Liver (tissue), 3 donors: ENCODE measurements at regions not wholly inside any gene's neighbourhood (a gene's known extent, or its start where the extent isn't known, plus 50 kb on each side); places are given as distances from the start of the nearest gene placed in this dataset.

Experiments
- ATF3 ChIP-seq: IDR thresholded peaks from 2 replicates; pipeline ENCODE4 v1.6.1; 2016; ENCODE audit warnings: antibody characterized with exemption
- CTCF ChIP-seq: fragments of 150-350 bp; IDR thresholded peaks from 2 replicates; pipeline ENCODE4 v1.5.1; 2017; ENCODE audit warnings: improper control_type of control experiment, low read depth, low read length; ENCODE audit not compliant: missing input control
- EGR1 ChIP-seq, 2 donors: IDR thresholded peaks; 2 replicates each; pipeline ENCODE4 v1.6.1; 2016 to 2018; ENCODE audit warnings: antibody characterized with exemption in 2 of 2, low read depth in 2 of 2
- FOXA1 ChIP-seq: IDR thresholded peaks from 2 replicates; pipeline ENCODE4 v1.6.1; 2016; ENCODE audit warnings: antibody characterized with exemption
- GABPA ChIP-seq, 2 donors: IDR thresholded peaks in 1 of 2; conservative IDR thresholded peaks in 1 of 2; 2 replicates each; pipeline ENCODE4 v1.6.1; 2016; ENCODE audit warnings: antibody characterized with exemption in 2 of 2, mild to moderate bottlenecking in 1 of 2, moderate library complexity in 1 of 2
- JUND ChIP-seq, 2 donors: IDR thresholded peaks; 2 replicates each; pipeline ENCODE4 v1.6.1; 2016; ENCODE audit warnings: antibody characterized with exemption in 2 of 2
- MAX ChIP-seq: IDR thresholded peaks from 2 replicates; pipeline ENCODE4 v1.6.1; 2016; ENCODE audit warnings: antibody characterized with exemption
- RAD21 ChIP-seq, 2 donors: IDR thresholded peaks; 2 replicates each; pipeline ENCODE4 v1.6.1; 2016; ENCODE audit warnings: antibody characterized with exemption in 2 of 2, mild to moderate bottlenecking in 2 of 2
- TF ChIP-seq, protein P1 (sequence below): IDR thresholded peaks from 2 replicates; pipeline ENCODE4 v1.6.1; 2016; ENCODE audit warnings: antibody characterized with exemption
- TF ChIP-seq, protein P2 (sequence below): IDR thresholded peaks from 2 replicates; pipeline ENCODE4 v1.6.1; 2016; ENCODE audit warnings: antibody characterized with exemption, mild to moderate bottlenecking
- donor health status: healthy.
- donor health status: healthy.

- TF ChIP-seq CTCF: no peak
- TF ChIP-seq GABPA (IDR thresholded peaks at IDR 0.05 in 1 of 2, conservative IDR thresholded peaks at IDR 0.05 in 1 of 2): no peak
- TF ChIP-seq, protein P1, sequence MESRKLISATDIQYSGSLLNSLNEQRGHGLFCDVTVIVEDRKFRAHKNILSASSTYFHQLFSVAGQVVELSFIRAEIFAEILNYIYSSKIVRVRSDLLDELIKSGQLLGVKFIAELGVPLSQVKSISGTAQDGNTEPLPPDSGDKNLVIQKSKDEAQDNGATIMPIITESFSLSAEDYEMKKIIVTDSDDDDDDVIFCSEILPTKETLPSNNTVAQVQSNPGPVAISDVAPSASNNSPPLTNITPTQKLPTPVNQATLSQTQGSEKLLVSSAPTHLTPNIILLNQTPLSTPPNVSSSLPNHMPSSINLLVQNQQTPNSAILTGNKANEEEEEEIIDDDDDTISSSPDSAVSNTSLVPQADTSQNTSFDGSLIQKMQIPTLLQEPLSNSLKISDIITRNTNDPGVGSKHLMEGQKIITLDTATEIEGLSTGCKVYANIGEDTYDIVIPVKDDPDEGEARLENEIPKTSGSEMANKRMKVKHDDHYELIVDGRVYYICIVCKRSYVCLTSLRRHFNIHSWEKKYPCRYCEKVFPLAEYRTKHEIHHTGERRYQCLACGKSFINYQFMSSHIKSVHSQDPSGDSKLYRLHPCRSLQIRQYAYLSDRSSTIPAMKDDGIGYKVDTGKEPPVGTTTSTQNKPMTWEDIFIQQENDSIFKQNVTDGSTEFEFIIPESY: no peak
- no peak for TF ChIP-seq EGR1 (IDR thresholded peaks at IDR 0.05; ENCODE audit: low read depth in 2 of 2)
- no peak for TF ChIP-seq JUND (IDR thresholded peaks at IDR 0.05)
- no peak for TF ChIP-seq FOXA1
- TF ChIP-seq MAX: no peak
- TF ChIP-seq, protein P2, sequence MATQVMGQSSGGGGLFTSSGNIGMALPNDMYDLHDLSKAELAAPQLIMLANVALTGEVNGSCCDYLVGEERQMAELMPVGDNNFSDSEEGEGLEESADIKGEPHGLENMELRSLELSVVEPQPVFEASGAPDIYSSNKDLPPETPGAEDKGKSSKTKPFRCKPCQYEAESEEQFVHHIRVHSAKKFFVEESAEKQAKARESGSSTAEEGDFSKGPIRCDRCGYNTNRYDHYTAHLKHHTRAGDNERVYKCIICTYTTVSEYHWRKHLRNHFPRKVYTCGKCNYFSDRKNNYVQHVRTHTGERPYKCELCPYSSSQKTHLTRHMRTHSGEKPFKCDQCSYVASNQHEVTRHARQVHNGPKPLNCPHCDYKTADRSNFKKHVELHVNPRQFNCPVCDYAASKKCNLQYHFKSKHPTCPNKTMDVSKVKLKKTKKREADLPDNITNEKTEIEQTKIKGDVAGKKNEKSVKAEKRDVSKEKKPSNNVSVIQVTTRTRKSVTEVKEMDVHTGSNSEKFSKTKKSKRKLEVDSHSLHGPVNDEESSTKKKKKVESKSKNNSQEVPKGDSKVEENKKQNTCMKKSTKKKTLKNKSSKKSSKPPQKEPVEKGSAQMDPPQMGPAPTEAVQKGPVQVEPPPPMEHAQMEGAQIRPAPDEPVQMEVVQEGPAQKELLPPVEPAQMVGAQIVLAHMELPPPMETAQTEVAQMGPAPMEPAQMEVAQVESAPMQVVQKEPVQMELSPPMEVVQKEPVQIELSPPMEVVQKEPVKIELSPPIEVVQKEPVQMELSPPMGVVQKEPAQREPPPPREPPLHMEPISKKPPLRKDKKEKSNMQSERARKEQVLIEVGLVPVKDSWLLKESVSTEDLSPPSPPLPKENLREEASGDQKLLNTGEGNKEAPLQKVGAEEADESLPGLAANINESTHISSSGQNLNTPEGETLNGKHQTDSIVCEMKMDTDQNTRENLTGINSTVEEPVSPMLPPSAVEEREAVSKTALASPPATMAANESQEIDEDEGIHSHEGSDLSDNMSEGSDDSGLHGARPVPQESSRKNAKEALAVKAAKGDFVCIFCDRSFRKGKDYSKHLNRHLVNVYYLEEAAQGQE: no peak
- no peak for TF ChIP-seq ATF3
- TF ChIP-seq RAD21 (IDR thresholded peaks at IDR 0.05): no peak
Measured at GRCh38 chr18:26677957-26678356, 129.6 kb upstream of the KCTD1 start.
